ENCODE measurements at regions not wholly inside any gene's neighbourhood (a gene's known extent, or its start where the extent isn't known, plus 50 kb on each side); places are given as distances from the start of the nearest gene placed in this dataset.

GRCh38 chr15:95577927-95578326, 752.6 kb upstream of the NR2F2 start:
- Histone ChIP-seq H3K4me3 (ENCODE audit: low read depth in 1 of 2, low read length in 2 of 2) (no peak overlapping the region), H3K4me1 (ENCODE audit: insufficient read depth, low read length) (no peaks in the 10 kb centered on the region), H3K9me3 (ENCODE audit: insufficient read depth, low read length, severe bottlenecking) (no peaks in the 10 kb centered on the region), H3K9ac (ENCODE audit: low read depth, low read length) (no peak overlapping the region), H3K36me3 (ENCODE audit: insufficient read depth, low read length) (no peaks in the 10 kb centered on the region), H3K27ac (ENCODE audit: low read length) (no peak overlapping the region), H2AFZ (ENCODE audit: low read depth, low read length) (no peak overlapping the region), H3K79me2 (ENCODE audit: insufficient read depth, low read length) (no peaks in the 10 kb centered on the region), H3K4me2 (ENCODE audit: insufficient read depth, low read length) (no peak overlapping the region), H4K20me1 (ENCODE audit: insufficient read depth, low read length) (no peaks in the 10 kb centered on the region), H3K27me3 (ENCODE audit: insufficient read depth, low read length, poor library complexity) (peaks cover 5% of the 10 kb centered on the region)
- TF ChIP-seq CTCF (IDR thresholded peaks at IDR 0.05; ENCODE audit: borderline replicate concordance, extremely low read depth, low read length, poor library complexity, severe bottlenecking) (no peak), EZH2 (IDR thresholded peaks at IDR 0.05; ENCODE audit: borderline replicate concordance, low read depth, low read length, severe bottlenecking) (no peak)
- ATAC-seq (ENCODE audit: insufficient read depth, low read depth) (no peak), DNase-seq (no peak)

GRCh38 chr15:95580121-95580520, 750.4 kb upstream of the NR2F2 start:
- DNase-seq (no peak), ATAC-seq (ENCODE audit: insufficient read depth, low read depth) (no peak)
- H4K20me1 ChIP-seq (ENCODE audit: insufficient read depth, low read length), result no peaks in the 10 kb centered on the region
- H3K9ac ChIP-seq (ENCODE audit: low read depth, low read length), result no peak overlapping the region
- H3K27ac ChIP-seq (ENCODE audit: low read length), result no peak overlapping the region
- H3K27me3 ChIP-seq (ENCODE audit: insufficient read depth, low read length, poor library complexity), result peaks cover 5% of the 10 kb centered on the region
- H3K4me2 ChIP-seq (ENCODE audit: insufficient read depth, low read length), result no peak overlapping the region
- no peak overlapping the region for H2AFZ ChIP-seq (ENCODE audit: low read depth, low read length)
- TF ChIP-seq CTCF (IDR thresholded peaks at IDR 0.05; ENCODE audit: borderline replicate concordance, extremely low read depth, low read length, poor library complexity, severe bottlenecking), result no peak
- no peak for TF ChIP-seq EZH2 (IDR thresholded peaks at IDR 0.05; ENCODE audit: borderline replicate concordance, low read depth, low read length, severe bottlenecking)
- H3K9me3 ChIP-seq (ENCODE audit: insufficient read depth, low read length, severe bottlenecking), result no peaks in the 10 kb centered on the region
- no peaks in the 10 kb centered on the region for H3K79me2 ChIP-seq (ENCODE audit: insufficient read depth, low read length)
- H3K4me1 ChIP-seq (ENCODE audit: insufficient read depth, low read length), result no peaks in the 10 kb centered on the region
- no peaks in the 10 kb centered on the region for H3K36me3 ChIP-seq (ENCODE audit: insufficient read depth, low read length)
- no peak overlapping the region for H3K4me3 ChIP-seq (ENCODE audit: low read depth in 1 of 2, low read length in 2 of 2)

GRCh38 chr15:95581595-95581994, 748.9 kb upstream of the NR2F2 start:
- H4K20me1 ChIP-seq (ENCODE audit: insufficient read depth, low read length), result no peaks in the 10 kb centered on the region
- H3K79me2 ChIP-seq (ENCODE audit: insufficient read depth, low read length), result no peaks in the 10 kb centered on the region
- H3K9me3 ChIP-seq (ENCODE audit: insufficient read depth, low read length, severe bottlenecking), result no peaks in the 10 kb centered on the region
- no peak overlapping the region for H3K27ac ChIP-seq (ENCODE audit: low read length)
- H3K4me1 ChIP-seq (ENCODE audit: insufficient read depth, low read length), result no peaks in the 10 kb centered on the region
- ATAC-seq (ENCODE audit: insufficient read depth, low read depth) (no peak), DNase-seq (no peak)
- no peaks in the 10 kb centered on the region for H3K36me3 ChIP-seq (ENCODE audit: insufficient read depth, low read length)
- no peak overlapping the region for H3K4me2 ChIP-seq (ENCODE audit: insufficient read depth, low read length)
- H3K4me3 ChIP-seq (ENCODE audit: low read depth in 1 of 2, low read length in 2 of 2), result no peak overlapping the region
- peaks cover 5% of the 10 kb centered on the region for H3K27me3 ChIP-seq (ENCODE audit: insufficient read depth, low read length, poor library complexity)
- H3K9ac ChIP-seq (ENCODE audit: low read depth, low read length), result no peak overlapping the region
- TF ChIP-seq CTCF (IDR thresholded peaks at IDR 0.05; ENCODE audit: borderline replicate concordance, extremely low read depth, low read length, poor library complexity, severe bottlenecking) (no peak), EZH2 (IDR thresholded peaks at IDR 0.05; ENCODE audit: borderline replicate concordance, low read depth, low read length, severe bottlenecking) (no peak)
- no peak overlapping the region for H2AFZ ChIP-seq (ENCODE audit: low read depth, low read length)

GRCh38 chr15:95584088-95584487, 746.4 kb upstream of the NR2F2 start:
- Histone ChIP-seq H3K4me3 (ENCODE audit: low read depth in 1 of 2, low read length in 2 of 2) (no peak overlapping the region), H3K9me3 (ENCODE audit: insufficient read depth, low read length, severe bottlenecking) (no peaks in the 10 kb centered on the region), H3K36me3 (ENCODE audit: insufficient read depth, low read length) (no peaks in the 10 kb centered on the region), H2AFZ (ENCODE audit: low read depth, low read length) (no peak overlapping the region), H4K20me1 (ENCODE audit: insufficient read depth, low read length) (no peaks in the 10 kb centered on the region), H3K4me2 (ENCODE audit: insufficient read depth, low read length) (no peak overlapping the region), H3K79me2 (ENCODE audit: insufficient read depth, low read length) (no peaks in the 10 kb centered on the region), H3K27me3 (ENCODE audit: insufficient read depth, low read length, poor library complexity) (peaks cover 5% of the 10 kb centered on the region), H3K9ac (ENCODE audit: low read depth, low read length) (no peak overlapping the region), H3K4me1 (ENCODE audit: insufficient read depth, low read length) (no peaks in the 10 kb centered on the region), H3K27ac (ENCODE audit: low read length) (no peak overlapping the region)
- TF ChIP-seq CTCF (IDR thresholded peaks at IDR 0.05; ENCODE audit: borderline replicate concordance, extremely low read depth, low read length, poor library complexity, severe bottlenecking), result no peak
- no peak for TF ChIP-seq EZH2 (IDR thresholded peaks at IDR 0.05; ENCODE audit: borderline replicate concordance, low read depth, low read length, severe bottlenecking)
- DNase-seq, result no peak
- ATAC-seq (ENCODE audit: insufficient read depth, low read depth), result no peak
